T-helper 2 cell (primary cell): ENCODE measurements at regions not wholly inside any gene's neighbourhood (a gene's known extent, or its start where the extent isn't known, plus 50 kb on each side); places are given as distances from the start of the nearest gene placed in this dataset.

Experiments used
- DNase-seq, 5 experiments: peaks; one replicate each; pipeline versions ENCODE4 v3.0.0 to v3.0.0-alpha.2; 2012 to 2022

DNA sequence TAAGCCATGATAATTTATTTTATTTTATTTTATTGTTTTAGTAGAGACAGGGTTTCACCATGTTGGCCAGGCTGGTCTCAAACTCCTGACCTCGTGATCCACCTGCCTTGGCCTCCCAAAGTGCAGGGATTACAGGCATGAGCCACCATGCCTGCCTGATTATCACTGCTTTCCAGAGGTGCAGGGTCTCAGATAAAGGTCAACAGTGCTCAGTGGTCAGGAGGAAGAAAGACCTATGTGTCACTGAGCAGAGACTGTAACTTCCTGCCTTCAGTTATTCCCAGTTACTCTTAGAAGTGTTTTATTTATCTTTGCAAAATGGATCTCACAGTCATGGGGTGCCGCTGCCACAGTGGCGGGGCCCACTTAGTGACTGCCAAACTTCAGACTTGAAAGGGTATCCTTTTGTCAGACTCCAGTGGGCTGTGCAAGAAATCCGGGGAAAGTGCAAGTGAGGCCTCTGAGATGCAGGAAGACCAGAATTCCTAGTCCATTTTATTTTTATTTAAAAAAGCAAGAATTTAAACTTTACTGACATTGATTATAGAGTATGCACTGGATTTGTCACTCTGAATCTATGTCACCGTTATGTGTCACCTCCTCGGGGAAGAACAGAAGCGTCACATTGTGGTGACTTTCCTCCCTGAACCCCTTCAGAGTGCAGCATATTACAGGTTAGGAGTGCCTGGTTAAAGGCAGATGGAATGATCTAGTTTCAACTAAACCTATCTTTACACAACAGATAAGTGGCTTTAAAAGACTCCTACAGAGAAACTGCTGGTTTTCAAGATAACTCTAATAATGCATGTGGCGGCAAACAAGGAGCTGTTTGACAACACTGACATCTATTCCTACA, 59.1 kb upstream of the BICD1 start:
- DNase-seq, result no peak

DNA sequence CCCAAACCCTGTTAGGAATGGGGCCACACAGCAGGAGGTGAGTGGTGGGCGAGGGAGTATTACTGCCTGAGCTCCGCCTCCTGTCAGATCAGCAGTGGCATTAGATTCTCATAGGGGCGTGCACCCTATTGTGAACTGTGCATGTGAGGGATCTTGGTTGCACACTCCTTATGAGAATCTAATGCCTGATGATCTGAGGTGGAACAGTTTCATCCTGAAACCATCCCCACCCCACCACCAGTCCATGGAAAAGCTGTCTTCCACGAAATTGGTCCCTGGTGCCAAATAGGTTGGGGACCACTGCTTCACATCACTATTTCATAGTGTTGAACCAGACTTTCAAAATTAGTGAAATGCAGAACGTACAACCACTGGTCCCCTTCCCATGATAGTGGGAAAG, 57.9 kb upstream of the BICD1 start:
- no peak for DNase-seq

- no peak for DNase-seq
Measured at GRCh38 chr12:32049956-32050355, 56.7 kb upstream of the BICD1 start.

DNA sequence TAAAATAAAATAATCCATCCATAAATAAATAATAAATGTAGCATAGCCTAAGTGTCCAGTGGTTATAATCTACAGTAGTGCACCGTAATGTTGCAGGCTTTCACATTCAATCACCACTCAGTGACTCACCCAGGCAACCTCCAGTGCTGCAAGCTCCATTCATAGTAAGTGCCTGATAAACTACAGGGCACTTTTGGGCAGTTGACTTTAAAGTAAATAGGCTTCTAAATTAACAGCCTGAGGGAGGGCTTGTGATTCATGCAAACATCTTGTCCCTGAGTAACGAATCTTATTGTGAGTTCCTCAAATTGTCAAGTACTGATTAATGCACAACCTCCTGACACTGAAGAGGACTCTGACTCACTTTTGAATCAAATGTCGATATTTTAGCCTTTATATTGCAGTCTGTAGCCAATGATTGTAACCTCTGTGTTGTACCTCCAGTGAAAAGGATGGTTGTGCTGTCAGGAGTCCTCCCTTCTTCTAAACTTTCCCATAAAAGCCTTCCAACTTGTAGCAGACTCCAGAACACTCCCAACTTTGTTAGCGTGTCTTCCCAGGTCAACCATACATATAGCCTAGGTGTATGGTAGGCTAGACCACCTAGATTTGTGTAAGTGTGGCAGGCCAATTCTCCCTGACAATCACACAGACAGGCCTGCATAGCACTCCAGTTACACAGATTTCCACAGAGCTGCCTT, 55.0 kb upstream of the BICD1 start:
- peak in 1 of 5 experiments; percentile 20 for DNase-seq

GRCh38 chr12:32052212-32052713, 54.4 kb upstream of the BICD1 start:
- DNase-seq, result no peak

- DNase-seq, result peak in 1 of 5 experiments; percentile 74
Measured at GRCh38 chr12:32053881-32054624, 52.6 kb upstream of the BICD1 start.
